ACC112 (cell line): ENCODE measurements at regions not wholly inside any gene's neighbourhood (a gene's known extent, or its start where the extent isn't known, plus 50 kb on each side); places are given as distances from the start of the nearest gene placed in this dataset.
A peak's percentile ranks its signal among the peaks of the same experiment; 100 is the strongest.

Experiments used
- H2AFZ ChIP-seq: fragments of 200-600 bp; sonication (generic); one replicate; pipeline ENCODE4 v1.6.0; 2017; ENCODE audit warnings: antibody characterized with exemption, low read length; ENCODE audit not compliant: unreplicated experiment
- H3K27ac ChIP-seq: fragments of 200-600 bp; sonication (generic); 2 replicates; pipeline ENCODE4 v1.5.1; 2014; ENCODE audit warnings: low read depth, mild to moderate bottlenecking, antibody characterized with exemption, low read length, moderate library complexity
- H3K27me3 ChIP-seq: fragments of 200-600 bp; sonication (generic); 2 replicates; pipeline ENCODE4 v1.6.1; 2014; ENCODE audit warnings: mild to moderate bottlenecking, antibody characterized with exemption, low read length, moderate library complexity, mixed read lengths; ENCODE audit not compliant: insufficient read depth
- H3K36me3 ChIP-seq: fragments of 200-600 bp; sonication (generic); 2 replicates; pipeline ENCODE4 v1.6.1; 2016; ENCODE audit warnings: mild to moderate bottlenecking, antibody characterized with exemption, low read length, moderate library complexity, mixed read lengths; ENCODE audit not compliant: insufficient read depth
- H3K4me1 ChIP-seq: fragments of 200-600 bp; sonication (generic); one replicate; pipeline ENCODE4 v1.6.1; 2016; ENCODE audit warnings: low read length, mixed read lengths; ENCODE audit not compliant: insufficient read depth, unreplicated experiment, control insufficient read depth
- H3K4me3 ChIP-seq: fragments of 200-600 bp; sonication (generic); 2 replicates; pipeline ENCODE4 v1.5.1; 2014; ENCODE audit warnings: mild to moderate bottlenecking, low read depth, low read length
- H3K79me2 ChIP-seq: fragments of 200-600 bp; sonication (generic); one replicate; pipeline ENCODE4 v1.6.0; 2016; ENCODE audit warnings: low read length; ENCODE audit not compliant: control insufficient read depth, unreplicated experiment, insufficient read depth

DNA sequence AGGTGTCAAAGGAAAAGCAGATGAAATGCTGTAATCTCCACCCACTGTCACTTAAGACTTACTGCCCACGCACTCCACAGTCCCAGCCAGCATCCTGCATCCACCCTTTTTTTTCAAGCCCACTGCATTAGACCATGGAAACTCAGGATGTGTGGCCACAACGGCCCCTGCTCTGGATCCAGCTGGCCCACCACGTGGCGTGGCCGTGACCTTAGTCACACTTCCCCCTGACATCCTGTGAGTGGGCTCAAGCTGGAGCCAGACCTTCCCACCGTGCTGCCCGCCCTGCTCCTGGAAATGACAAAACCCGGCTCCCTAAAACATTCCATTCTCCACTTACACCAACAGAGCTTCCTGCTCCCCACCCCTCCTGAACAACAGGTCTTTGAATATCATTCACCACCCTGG lies 588.3 kb upstream of the DIPK2B start:
- Histone ChIP-seq H3K4me1 (peaks cover 29% of the 10 kb centered on the region), H3K27me3 (no peaks in the 10 kb centered on the region), H2AFZ (no peak overlapping the region), H3K36me3 (peaks cover 7% of the 10 kb centered on the region; the same call in 1 of the 2 replicates), H3K27ac (peak overlapping the region; percentile 75), H3K4me3 (peak overlapping the region; percentile 50), H3K79me2 (peaks cover 70% of the 10 kb centered on the region)

DNA sequence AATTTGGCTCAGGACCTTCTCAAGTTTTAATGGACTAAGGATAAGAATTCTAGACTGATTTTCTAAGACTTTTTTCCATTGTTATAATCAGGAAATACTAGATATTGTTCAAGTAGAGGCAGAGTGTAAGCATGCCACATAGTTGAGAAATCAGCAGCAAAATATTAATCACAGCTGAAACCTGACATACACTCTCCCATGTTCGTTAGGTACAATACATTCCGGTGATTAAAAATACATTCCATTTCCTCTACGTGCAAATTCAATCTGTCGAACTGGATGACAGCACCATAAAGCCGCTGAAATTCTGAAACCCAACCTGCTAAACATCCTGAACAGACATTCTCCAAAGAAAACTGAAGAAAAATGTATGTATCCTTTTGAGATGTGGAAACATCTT lies 587.6 kb upstream of the DIPK2B start:
- Histone ChIP-seq H3K27me3 (no peaks in the 10 kb centered on the region), H3K79me2 (peaks cover 70% of the 10 kb centered on the region), H3K4me3 (peak overlapping the region; percentile 50), H3K4me1 (peaks cover 29% of the 10 kb centered on the region), H3K27ac (peak overlapping the region; percentile 75), H2AFZ (no peak overlapping the region), H3K36me3 (peaks cover 7% of the 10 kb centered on the region; the same call in 1 of the 2 replicates)

DNA sequence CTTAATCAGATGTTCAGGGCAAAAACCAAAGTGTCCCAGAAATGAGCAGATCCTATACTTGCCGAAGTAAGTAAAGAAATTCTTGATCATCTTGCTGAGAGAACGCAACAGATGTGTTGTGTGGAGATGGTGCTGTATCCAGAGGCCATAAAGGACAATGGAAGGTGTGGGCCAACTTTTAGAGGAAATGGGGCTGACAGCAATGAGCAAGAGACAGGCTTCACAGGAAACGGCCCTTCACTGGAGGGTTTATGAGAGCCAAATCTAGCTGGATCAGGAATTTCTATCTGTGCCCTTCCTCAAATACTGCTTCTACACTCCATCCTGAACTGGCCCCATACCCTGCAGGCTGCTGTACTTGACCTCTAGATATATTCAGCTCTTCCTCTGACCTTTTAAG lies 583.9 kb upstream of the DIPK2B start:
- no peak overlapping the region for H3K27ac ChIP-seq

DNA sequence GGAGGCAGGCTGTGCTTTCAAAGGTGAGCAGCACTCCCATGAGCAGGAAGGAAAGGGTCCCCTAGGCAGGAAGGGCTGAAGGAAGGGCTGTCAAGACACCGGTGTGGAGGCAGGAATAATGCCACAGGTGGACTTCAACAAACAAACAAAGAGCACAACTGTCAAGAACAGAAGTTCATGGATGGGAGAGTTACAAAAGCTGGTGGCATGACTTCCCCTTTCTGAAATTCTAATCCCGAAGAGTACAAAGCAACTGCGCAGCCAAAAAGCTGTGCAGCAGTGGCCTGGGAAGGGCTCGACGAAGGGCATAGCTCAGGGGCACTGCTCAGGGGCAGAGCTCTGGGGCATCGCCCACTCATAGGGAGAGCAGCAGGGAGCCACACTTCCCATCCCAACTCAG lies 582.3 kb upstream of the DIPK2B start:
- Histone ChIP-seq H2AFZ (no peak overlapping the region), H3K27me3 (no peaks in the 10 kb centered on the region), H3K4me3 (no peak overlapping the region), H3K79me2 (peaks cover 70% of the 10 kb centered on the region), H3K27ac (peak overlapping the region; percentile 59; the same call in 1 of the 2 replicates), H3K4me1 (peaks cover 35% of the 10 kb centered on the region), H3K36me3 (peaks cover 2% of the 10 kb centered on the region; the same call in 1 of the 2 replicates)

More for the DNA sequence above, 583.9 kb upstream of the DIPK2B start:
- no peaks in the 10 kb centered on the region for H3K27me3 ChIP-seq
- no peak overlapping the region for H3K4me3 ChIP-seq
- H3K36me3 ChIP-seq: peaks cover 2% of the 10 kb centered on the region; the same call in 1 of the 2 replicates
- H3K4me1 ChIP-seq: peaks cover 40% of the 10 kb centered on the region
- no peak overlapping the region for H2AFZ ChIP-seq
- H3K79me2 ChIP-seq: peaks cover 68% of the 10 kb centered on the region

- no peaks in the 10 kb centered on the region for H3K27me3 ChIP-seq
- H3K4me3 ChIP-seq: no peak overlapping the region
- peaks cover 2% of the 10 kb centered on the region; the same call in 1 of the 2 replicates for H3K36me3 ChIP-seq
- peaks cover 71% of the 10 kb centered on the region for H3K79me2 ChIP-seq
- H3K27ac ChIP-seq: peak overlapping the region; percentile 59
- no peak overlapping the region for H2AFZ ChIP-seq
- H3K4me1 ChIP-seq: peaks cover 31% of the 10 kb centered on the region
Observed at GRCh38 chrX:45781901-45782553, 581.4 kb upstream of the DIPK2B start.

DNA sequence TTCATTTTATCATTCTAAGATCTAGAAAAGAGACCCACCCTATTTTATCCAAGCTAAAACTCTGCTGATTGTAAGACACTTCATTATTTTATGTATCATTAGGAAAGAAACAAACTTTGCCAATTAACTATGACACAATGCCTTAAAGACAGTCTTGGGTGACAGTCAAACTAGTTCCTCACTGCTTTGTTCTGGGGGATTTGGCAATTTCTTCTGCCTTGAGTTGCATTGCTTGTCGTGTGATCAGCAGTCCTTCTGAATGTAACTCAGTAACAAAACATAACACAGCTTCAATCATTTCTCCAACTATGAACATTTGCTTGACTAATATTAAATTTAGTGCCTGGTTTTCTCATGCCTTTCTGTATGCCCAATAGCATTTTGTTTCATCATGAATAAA lies 577.9 kb upstream of the DIPK2B start:
- H3K79me2 ChIP-seq: peaks cover 71% of the 10 kb centered on the region
- no peaks in the 10 kb centered on the region for H3K36me3 ChIP-seq
- peaks cover 47% of the 10 kb centered on the region for H3K4me1 ChIP-seq
- no peaks in the 10 kb centered on the region for H3K27me3 ChIP-seq
- H3K27ac ChIP-seq: no peak overlapping the region
- H2AFZ ChIP-seq: no peak overlapping the region
- H3K4me3 ChIP-seq: no peak overlapping the region

GRCh38 chrX:45777366-45777765 lies 576.7 kb upstream of the DIPK2B start:
- Histone ChIP-seq H3K27me3 (no peaks in the 10 kb centered on the region), H3K4me1 (peaks cover 53% of the 10 kb centered on the region), H3K4me3 (no peak overlapping the region), H3K27ac (no peak overlapping the region), H2AFZ (no peak overlapping the region), H3K79me2 (peaks cover 83% of the 10 kb centered on the region), H3K36me3 (no peaks in the 10 kb centered on the region)

GRCh38 chrX:45775468-45775867 lies 574.8 kb upstream of the DIPK2B start:
- no peaks in the 10 kb centered on the region for H3K36me3 ChIP-seq
- H2AFZ ChIP-seq: no peak overlapping the region
- no peaks in the 10 kb centered on the region for H3K27me3 ChIP-seq
- H3K79me2 ChIP-seq: peaks cover 89% of the 10 kb centered on the region
- H3K27ac ChIP-seq: peak overlapping the region; percentile 98
- H3K4me3 ChIP-seq: peak overlapping the region; percentile 75
- peaks cover 56% of the 10 kb centered on the region for H3K4me1 ChIP-seq

GRCh38 chrX:45774961-45775360 lies 574.3 kb upstream of the DIPK2B start:
- peaks cover 56% of the 10 kb centered on the region for H3K4me1 ChIP-seq
- peak overlapping the region; percentile 75 for H3K4me3 ChIP-seq
- H2AFZ ChIP-seq: no peak overlapping the region
- no peaks in the 10 kb centered on the region for H3K27me3 ChIP-seq
- H3K36me3 ChIP-seq: no peaks in the 10 kb centered on the region
- H3K79me2 ChIP-seq: peaks cover 84% of the 10 kb centered on the region
- H3K27ac ChIP-seq: peak overlapping the region; percentile 98

- no peaks in the 10 kb centered on the region for H3K27me3 ChIP-seq
- H3K36me3 ChIP-seq: peaks cover 13% of the 10 kb centered on the region; the same call in 1 of the 2 replicates
- peak overlapping the region; percentile 93 for H3K27ac ChIP-seq
- no peak overlapping the region for H2AFZ ChIP-seq
- H3K4me3 ChIP-seq: peak overlapping the region; percentile 25; the same call in 1 of the 2 replicates
- peaks cover 84% of the 10 kb centered on the region for H3K79me2 ChIP-seq
- H3K4me1 ChIP-seq: peaks cover 51% of the 10 kb centered on the region
Observed at GRCh38 chrX:45773572-45773971, 572.9 kb upstream of the DIPK2B start.
